ENCODE measurements at regions not wholly inside any gene's neighbourhood (a gene's known extent, or its start where the extent isn't known, plus 50 kb on each side); places are given as distances from the start of the nearest gene placed in this dataset.

- no peak for TF ChIP-seq CTCF (conservative IDR thresholded peaks at IDR 0.05; ENCODE audit: low read depth, low read length)
- TF ChIP-seq EZH2 (IDR thresholded peaks at IDR 0.05; ENCODE audit: low read length, unreplicated experiment) = no peak
Measured at GRCh38 chr16:79721270-79721669, 120.7 kb upstream of the MAF start.

All from PC-3 (cell line).